NCI-H1694 treated with DMSO at 0.1 percent for 48 hours (cell line): ENCODE measurements at regions not wholly inside any gene's neighbourhood (a gene's known extent, or its start where the extent isn't known, plus 50 kb on each side); places are given as distances from the start of the nearest gene placed in this dataset.
"Not testable (repeated sequence)": the region's sequence is repeated elsewhere in the genome, so short reads cannot be mapped to it uniquely, and the experiment has no call there.

ENCODE experiments used
- DNase-seq: peaks from one replicate; lab custom pipeline; 2025; lab: John Stamatoyannopoulos, UW

- no peak for DNase-seq
These were observed 52.0 kb upstream of the BMP2 start for GRCh38 chr20:6715401-6715941.

GRCh38 chr20:6714279-6714711 is 53.2 kb upstream of the BMP2 start:
- no peak for DNase-seq

GRCh38 chr20:6711951-6712649 is 55.4 kb upstream of the BMP2 start:
- DNase-seq, result no peak

- no peak for DNase-seq
These were observed 57.4 kb upstream of the BMP2 start for GRCh38 chr20:6709910-6710595.

- DNase-seq, result no peak
These were observed 59.5 kb upstream of the BMP2 start for GRCh38 chr20:6708010-6708409.

GRCh38 chr20:6707321-6707831 is 60.1 kb upstream of the BMP2 start:
- no peak for DNase-seq

GRCh38 chr20:6705926-6706548 is 61.4 kb upstream of the BMP2 start:
- DNase-seq, result no peak

- DNase-seq, result no peak
These were observed 62.2 kb upstream of the BMP2 start for GRCh38 chr20:6705106-6705766.

GRCh38 chr20:6704132-6704861 is 63.2 kb upstream of the BMP2 start:
- no peak for DNase-seq

- DNase-seq, result no peak
These were observed 63.8 kb upstream of the BMP2 start for GRCh38 chr20:6703656-6704055.

GRCh38 chr20:6703047-6703446 is 64.4 kb upstream of the BMP2 start:
- DNase-seq, result no peak

- DNase-seq, result no peak
These were observed 65.3 kb upstream of the BMP2 start for GRCh38 chr20:6702144-6702543.

GRCh38 chr20:6700563-6701329 is 66.7 kb upstream of the BMP2 start:
- no peak for DNase-seq

- no peak for DNase-seq
These were observed 67.4 kb upstream of the BMP2 start for GRCh38 chr20:6699921-6700562.

GRCh38 chr20:6698723-6699122 is 68.8 kb upstream of the BMP2 start:
- no peak for DNase-seq

- DNase-seq, result no peak
These were observed 69.4 kb upstream of the BMP2 start for GRCh38 chr20:6698056-6698455.

GRCh38 chr20:6697228-6697972 is 70.1 kb upstream of the BMP2 start:
- no peak for DNase-seq

- DNase-seq, result no peak
These were observed 71.5 kb upstream of the BMP2 start for GRCh38 chr20:6696001-6696400.

- not testable (repeated sequence) for DNase-seq
These were observed 73.7 kb upstream of the BMP2 start for GRCh38 chr20:6693808-6694198.
